HG02642 (cell line): ENCODE measurements at regions not wholly inside any gene's neighbourhood (a gene's known extent, or its start where the extent isn't known, plus 50 kb on each side); places are given as distances from the start of the nearest gene placed in this dataset.
"Not testable (repeated sequence)": the region's sequence is repeated elsewhere in the genome, so short reads cannot be mapped to it uniquely, and the experiment has no call there.

Source experiments
- ATAC-seq: cut with Tn5 transposase; IDR thresholded peaks from one replicate; pipeline ENCODE4 v1.9.1; 2021; ENCODE audit warnings: mild to moderate bottlenecking; ENCODE audit not compliant: unreplicated experiment, poor library complexity

DNA sequence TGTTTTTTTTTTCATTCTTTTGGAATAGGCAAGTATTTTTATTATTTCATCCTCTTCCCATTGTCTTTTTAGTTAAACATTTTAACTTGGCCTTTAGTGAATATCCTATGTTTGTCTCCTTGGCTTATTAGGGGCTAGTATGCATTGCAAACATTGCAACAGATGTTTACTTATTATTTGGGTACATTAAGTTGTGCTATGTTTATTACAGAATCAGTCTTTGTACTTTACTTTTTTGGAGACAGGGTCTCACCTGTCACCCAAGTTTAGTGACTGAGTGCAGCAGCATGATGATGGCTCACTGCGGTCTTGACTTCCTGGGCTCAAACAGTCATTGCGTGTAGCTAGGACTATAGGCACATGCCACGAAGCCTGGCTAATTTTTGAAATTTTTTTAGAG lies 51.1 kb upstream of the NUDT6 start:
- ATAC-seq = no peak

DNA sequence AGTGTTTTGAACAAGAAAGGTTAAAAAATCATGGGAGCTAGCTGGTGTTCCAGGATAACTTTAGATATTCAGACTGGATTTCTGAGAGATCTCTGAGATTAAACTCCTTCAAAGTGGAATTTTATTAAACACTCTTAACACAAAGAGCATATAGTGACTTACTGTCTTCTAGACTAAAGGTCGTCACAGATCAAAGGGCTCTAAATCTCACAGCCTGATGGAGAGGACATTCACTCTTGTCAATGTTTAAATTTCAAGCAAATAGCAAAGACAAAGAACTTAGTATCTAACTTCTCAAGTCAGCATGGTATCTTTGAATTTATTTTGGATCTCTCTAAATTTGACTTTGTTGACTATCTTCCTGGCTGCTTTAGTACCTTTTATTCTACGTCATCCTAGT lies 53.7 kb upstream of the NUDT6 start:
- no peak for ATAC-seq

DNA sequence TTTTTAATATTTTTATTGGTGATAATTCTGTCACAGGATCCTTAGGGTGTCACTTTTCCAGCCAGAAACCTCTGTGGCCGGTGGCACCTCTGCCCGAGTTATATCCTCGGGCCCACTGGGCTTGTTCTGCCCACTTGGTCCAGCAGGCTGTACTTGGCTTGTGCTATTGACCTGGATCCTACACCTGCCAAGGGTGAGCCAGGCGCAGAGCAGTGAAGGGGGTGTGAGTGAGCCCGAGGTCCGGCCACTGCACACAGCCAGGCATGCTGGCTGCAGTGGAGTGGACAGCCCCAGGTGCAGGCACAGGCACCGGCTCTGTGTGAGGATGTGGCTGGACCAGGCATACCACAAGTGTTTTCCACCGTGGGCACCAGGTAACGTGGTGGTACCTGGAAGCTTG lies 54.7 kb upstream of the NUDT6 start:
- no peak for ATAC-seq

DNA sequence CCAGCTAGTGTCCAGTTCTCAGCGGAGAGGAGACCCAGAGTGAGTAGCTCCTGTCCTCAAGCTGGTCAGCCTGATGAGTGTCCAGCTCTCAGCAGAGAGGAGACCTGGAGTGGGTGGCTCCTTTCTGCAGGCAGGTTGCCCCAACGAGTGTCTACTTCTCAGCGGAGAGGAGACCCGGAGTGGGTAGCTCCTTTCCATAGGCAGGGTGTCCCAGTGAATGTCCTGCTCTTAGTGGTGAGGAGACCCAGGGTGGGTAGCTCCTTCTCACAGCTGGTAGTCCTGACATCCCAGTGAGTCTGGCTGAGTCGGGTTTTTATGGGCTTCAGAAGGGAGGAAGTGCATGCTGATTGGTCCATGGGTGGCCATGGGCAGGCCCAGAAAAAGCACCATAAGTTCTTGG lies 55.7 kb upstream of the NUDT6 start:
- no peak for ATAC-seq

DNA sequence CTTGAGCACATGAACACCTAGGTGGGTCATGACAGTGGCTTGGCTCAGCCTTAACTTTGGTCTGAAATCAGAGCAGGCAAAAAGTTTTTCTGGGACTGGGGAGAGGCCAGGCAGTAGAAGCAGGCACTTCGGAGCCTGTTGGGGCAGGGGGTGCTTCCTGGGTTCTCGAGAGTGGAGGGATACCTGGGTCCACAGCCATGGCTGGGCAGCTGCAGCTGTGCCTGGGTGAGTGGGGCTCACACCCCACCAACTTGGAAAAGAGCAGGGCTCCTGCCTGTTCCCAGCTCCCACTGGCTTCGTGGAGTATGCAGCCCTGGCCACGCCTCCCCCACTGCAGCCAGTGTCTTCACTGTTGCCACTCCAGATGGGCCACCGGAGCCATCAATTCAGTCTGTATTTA lies 56.4 kb upstream of the NUDT6 start:
- no peak for ATAC-seq

GRCh38 chr4:122980860-122981259 lies 58.5 kb upstream of the NUDT6 start:
- ATAC-seq = no peak

DNA sequence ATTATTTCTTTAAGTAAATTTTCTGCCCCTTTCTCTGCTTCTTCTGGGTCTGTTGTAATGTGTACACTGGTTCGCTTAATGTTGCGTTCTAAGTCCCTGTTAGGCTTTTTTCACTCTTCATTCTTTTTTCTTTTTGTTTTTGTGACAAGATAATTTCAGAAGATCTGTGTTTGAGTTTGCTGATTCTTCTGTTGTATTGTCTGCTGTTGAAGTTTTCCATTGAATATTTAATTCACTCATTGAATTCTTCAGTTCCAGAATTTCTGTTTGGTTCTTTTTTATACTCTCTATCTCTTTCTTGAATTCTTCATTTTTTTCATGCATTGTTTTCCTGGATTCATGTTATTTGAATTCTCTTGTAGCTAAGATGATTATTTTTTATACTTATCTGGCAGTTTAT lies 66.3 kb upstream of the NUDT6 start:
- ATAC-seq = no peak

DNA sequence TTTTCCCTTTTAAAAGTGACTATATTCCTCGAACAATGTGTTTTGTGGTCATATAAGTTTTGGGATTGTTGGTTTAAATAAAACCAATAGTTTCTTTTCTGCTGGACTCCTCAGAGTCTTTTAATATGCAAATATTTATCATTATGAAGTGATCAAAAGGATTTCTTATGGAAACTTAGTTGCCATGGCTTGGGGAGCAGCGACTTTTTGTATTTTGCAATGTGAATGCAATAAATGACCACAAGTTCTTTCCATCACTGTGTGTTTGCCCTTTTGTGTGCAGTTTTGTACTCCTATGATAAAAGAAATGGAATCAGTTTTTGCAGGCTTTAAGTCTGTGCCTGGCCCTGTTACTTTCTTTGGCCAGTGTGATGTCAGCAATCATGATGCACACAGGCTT lies 68.5 kb upstream of the NUDT6 start:
- ATAC-seq = no peak

DNA sequence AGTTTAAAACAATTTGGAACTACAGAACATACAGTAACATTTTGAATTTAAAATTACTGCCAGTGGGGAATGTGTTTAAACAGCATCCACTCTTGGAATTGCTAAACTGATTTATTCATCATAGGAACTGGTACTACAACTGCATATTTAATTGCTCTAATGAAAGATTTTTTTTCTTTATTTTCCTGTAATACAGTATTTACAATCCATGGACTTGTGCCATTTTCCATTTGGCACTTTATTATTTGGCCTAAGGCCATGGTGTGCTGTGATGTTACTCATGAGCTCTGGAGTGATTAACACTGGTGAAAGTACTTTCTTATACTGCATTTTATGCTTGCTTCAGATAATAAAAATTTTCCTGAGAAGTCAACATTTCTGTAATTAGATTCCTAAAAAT lies 69.7 kb upstream of the NUDT6 start:
- no peak for ATAC-seq

DNA sequence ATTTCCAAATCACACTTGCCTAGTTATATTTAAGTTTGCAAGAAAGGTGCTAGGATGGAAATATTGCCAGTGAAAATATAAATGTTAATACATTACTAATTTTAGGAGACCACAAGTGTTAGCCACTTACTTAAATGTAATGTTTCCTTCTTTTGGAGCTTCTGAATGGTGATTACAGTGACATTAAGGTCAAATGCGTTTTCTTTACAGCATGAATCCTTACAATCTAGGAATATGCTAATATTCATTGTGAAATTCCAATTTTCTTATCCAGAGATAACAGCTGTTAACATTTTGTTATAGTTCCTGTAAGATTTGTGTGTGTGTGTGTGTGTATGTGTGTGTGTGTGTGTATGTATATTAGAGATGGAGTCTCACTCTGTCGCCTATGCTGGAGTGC lies 70.2 kb upstream of the NUDT6 start:
- ATAC-seq = no peak

- no peak for ATAC-seq
These were observed 74.0 kb upstream of the NUDT6 start for GRCh38 chr4:122996350-122996749.

DNA sequence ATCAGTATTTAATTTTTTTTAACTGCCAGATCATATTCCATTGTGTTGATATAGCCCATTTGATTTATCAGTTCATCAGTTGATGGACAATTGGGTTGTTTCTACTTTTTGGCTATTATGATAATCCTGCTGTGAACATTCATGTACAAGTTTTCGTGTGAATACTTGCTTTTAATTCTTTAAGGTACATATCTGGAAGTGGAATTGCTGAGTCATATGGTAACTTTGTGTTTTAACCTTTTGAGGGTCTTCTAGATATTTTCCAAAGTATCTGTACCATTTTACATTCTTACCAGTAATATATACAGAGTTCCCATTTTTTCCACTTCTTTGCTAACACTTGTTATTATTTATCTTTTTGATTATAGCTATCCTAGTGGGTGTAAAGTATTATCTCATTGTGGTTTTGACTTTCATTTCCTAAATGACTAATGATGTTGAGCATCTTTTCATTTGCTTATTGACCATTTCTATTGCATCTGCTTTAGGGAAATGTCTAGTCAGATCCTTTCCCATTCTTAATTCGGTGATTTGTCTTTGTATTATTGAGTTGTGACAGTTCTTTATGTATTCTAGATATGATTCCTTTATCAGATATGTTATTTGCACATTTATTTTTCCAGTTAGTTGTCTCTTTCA lies 75.2 kb upstream of the NUDT6 start:
- peak; percentile 44 for ATAC-seq

DNA sequence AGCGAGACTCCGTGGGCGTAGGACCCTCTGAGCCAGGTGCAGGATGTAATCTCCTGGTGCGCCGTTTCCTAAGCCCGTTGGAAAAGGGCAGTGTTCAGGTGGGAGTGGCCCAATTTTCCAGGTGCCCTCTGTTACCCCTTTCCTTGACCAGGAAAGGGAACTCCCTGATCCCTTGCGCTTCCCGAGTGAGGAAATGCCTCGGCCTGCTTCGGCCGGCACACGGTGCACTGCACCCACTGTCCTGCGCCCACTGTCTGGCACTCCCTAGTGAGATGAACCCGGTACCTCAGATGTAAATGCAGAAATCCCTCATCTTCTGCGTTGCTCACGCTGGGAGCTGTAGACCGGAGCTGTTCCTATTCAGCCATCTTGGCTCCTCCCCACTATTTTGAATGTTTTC lies 81.7 kb upstream of the NUDT6 start:
- not testable (repeated sequence) for ATAC-seq

- not testable (repeated sequence) for ATAC-seq
These were observed 82.7 kb upstream of the NUDT6 start for GRCh38 chr4:123005126-123005525.

DNA sequence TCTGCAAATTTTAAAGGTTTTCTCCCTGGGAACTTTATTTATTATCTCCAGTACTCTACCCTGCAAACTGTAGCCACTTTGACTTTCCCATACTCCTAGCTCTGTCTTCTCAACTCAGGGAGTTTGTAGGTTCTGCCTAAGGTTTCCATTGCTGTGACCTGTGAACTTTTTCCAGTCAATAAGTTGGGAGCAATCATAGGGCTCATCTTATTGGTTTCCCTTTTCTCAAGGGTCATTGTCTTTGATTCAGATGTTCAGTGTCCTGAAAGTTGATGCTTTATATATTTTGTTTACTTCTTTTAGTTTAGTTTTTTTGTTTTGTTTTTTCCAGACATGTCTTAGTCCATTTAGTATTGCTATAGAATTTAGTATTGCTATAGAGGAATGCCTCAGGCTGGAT lies 85.3 kb upstream of the NUDT6 start:
- ATAC-seq = no peak

- ATAC-seq = not testable (repeated sequence)
These were observed 90.0 kb upstream of the NUDT6 start for GRCh38 chr4:123012416-123012815.

GRCh38 chr4:123014038-123014437 lies 91.6 kb upstream of the NUDT6 start:
- ATAC-seq = no peak

- no peak for ATAC-seq
These were observed 94.7 kb upstream of the NUDT6 start for GRCh38 chr4:123017078-123017477.

GRCh38 chr4:123017636-123018395 lies 95.4 kb upstream of the NUDT6 start:
- no peak for ATAC-seq

- no peak for ATAC-seq
These were observed 96.0 kb upstream of the NUDT6 start for GRCh38 chr4:123018396-123018775.

GRCh38 chr4:123020285-123020684 lies 97.9 kb upstream of the NUDT6 start:
- ATAC-seq = no peak

DNA sequence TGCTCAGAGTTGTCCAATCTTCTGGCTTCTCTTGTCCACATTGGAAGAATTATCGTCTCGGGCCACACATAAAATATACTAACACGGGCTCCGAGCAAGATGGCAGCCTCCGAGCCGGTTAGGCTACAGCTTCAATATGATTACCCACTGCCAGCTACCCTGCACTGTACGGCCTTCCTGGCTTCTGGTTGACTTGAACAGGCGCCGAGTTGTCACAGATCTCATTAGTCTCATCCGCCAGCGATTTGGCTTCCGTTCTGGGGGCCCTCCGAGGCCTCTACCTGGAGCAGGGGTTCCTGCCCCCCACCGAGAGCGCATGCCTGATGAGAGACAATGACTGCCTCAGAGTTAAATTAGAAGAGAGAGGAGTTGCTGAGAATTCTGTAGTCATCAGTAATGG lies 101.2 kb upstream of the NUDT6 start:
- ATAC-seq = no peak
